ENCODE measurements at regions not wholly inside any gene's neighbourhood (a gene's known extent, or its start where the extent isn't known, plus 50 kb on each side); places are given as distances from the start of the nearest gene placed in this dataset.

DNA sequence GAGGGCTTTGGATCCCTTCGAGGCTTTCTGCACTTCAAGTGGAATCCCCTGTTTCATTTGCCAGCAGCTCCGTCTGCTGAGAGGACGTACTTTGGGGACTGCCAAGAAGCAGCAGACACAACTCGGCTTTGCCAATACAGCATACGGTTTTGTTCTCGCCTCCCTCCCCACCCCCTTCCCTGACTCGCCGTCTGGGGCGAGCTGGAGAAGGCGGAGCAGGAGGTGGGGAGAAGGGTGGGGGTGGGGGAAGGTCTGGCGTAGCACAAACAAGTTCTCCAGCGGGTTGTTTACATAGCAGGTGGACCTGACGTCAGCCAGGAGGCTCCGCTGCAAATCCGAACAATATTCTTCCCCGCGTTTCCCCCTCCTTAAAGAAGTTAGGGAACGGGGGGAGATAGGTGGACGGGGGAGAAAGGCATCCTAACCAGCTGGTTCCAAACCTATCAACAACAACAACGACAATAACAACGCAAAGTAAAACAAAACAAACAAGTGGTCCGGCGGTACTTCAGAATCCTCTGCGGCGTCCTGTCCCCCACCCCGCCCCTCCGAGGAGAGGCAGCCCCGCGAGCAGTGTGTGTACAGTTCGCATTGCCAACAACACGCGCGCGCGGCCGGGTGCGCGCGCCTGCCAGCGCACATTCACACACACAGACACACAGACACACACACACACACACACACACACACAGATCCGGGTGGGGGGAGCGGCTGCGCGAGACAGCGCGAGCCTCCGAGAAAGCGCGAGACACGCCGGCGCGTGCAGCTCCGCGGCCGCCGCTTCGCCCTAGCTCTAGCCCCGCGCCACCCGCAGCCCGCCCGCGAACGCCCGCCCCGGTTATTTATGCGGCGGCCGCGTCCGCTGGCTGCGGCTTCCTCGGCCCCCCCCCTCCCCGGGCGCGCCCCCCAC, 167.0 kb upstream of the PPP1R3A start:
- peaks cover 6% of the 10 kb centered on the region for H3K4me1 Mint-ChIP-seq (ENCODE audit: low read depth, unreplicated experiment)

GRCh38 chr7:114085313-114085591, 166.4 kb upstream of the PPP1R3A start:
- peaks cover 13% of the 10 kb centered on the region for H3K27me3 ChIP-seq (replicated peaks; ENCODE audit: control insufficient read depth, insufficient read depth, low read length)
- no TSS peak for BruUV-seq (replicated peaks)

More for the DNA sequence above, 167.0 kb upstream of the PPP1R3A start:
- no peak overlapping the region for H3K27ac Mint-ChIP-seq (ENCODE audit: unreplicated experiment)
- no peaks in the 10 kb centered on the region for H3K36me3 Mint-ChIP-seq (ENCODE audit: insufficient read depth, unreplicated experiment)
- ChIA-PET CTCF (no interaction called here), POLR2A (no interaction called here)
- Histone ChIP-seq H3K36me3 (ENCODE audit: control insufficient read depth, insufficient read depth, low read length) (no peaks in the 10 kb centered on the region), H3K27me3 (replicated peaks; ENCODE audit: control insufficient read depth, insufficient read depth, low read length) (peaks cover 13% of the 10 kb centered on the region), H3K9me3 (no peaks in the 10 kb centered on the region), H3K4me1 (peaks cover 5% of the 10 kb centered on the region; the same call in 1 of the 2 replicates), H3K4me3 (ENCODE audit: low read depth, low read length) (peak overlapping the region; percentile 35)
- DNase-seq: peak in 1 of 2 experiments; percentile 26
- no peaks in the 10 kb centered on the region for H3K9me3 Mint-ChIP-seq (ENCODE audit: unreplicated experiment)
- H3K27me3 Mint-ChIP-seq (ENCODE audit: insufficient read depth, unreplicated experiment): peaks cover 31% of the 10 kb centered on the region
- peak overlapping the region; percentile 78 for H3K4me3 Mint-ChIP-seq (ENCODE audit: unreplicated experiment)
- BruUV-seq (replicated peaks): no TSS peak
- intact Hi-C loops (cut with micrococcal nuclease; ENCODE audit: unreplicated experiment): loop anchor here (1.0 to 10.0 kb wide), 2 partner anchors 131 to 1769 kb away; no protein-coding TSS in a partner anchor
- TF ChIP-seq, protein P1, sequence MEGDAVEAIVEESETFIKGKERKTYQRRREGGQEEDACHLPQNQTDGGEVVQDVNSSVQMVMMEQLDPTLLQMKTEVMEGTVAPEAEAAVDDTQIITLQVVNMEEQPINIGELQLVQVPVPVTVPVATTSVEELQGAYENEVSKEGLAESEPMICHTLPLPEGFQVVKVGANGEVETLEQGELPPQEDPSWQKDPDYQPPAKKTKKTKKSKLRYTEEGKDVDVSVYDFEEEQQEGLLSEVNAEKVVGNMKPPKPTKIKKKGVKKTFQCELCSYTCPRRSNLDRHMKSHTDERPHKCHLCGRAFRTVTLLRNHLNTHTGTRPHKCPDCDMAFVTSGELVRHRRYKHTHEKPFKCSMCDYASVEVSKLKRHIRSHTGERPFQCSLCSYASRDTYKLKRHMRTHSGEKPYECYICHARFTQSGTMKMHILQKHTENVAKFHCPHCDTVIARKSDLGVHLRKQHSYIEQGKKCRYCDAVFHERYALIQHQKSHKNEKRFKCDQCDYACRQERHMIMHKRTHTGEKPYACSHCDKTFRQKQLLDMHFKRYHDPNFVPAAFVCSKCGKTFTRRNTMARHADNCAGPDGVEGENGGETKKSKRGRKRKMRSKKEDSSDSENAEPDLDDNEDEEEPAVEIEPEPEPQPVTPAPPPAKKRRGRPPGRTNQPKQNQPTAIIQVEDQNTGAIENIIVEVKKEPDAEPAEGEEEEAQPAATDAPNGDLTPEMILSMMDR (IDR thresholded peaks at IDR 0.05; ENCODE audit: insufficient read depth in 1 of 2, low read depth in 1 of 2, low read length in 1 of 2, severe bottlenecking in 1 of 2, unreplicated experiment in 1 of 2): no peak

More at GRCh38 chr7:114085313-114085591, 166.4 kb upstream of the PPP1R3A start:
- H3K4me3 Mint-ChIP-seq (ENCODE audit: unreplicated experiment): peak overlapping the region; percentile 78
- H3K27ac Mint-ChIP-seq (ENCODE audit: unreplicated experiment): no peak overlapping the region
- Histone ChIP-seq H3K9me3 (no peaks in the 10 kb centered on the region), H3K36me3 (ENCODE audit: control insufficient read depth, insufficient read depth, low read length) (no peaks in the 10 kb centered on the region), H3K4me3 (ENCODE audit: low read depth, low read length) (peak overlapping the region; percentile 35; the same call in 1 of the 2 replicates), H3K4me1 (peaks cover 5% of the 10 kb centered on the region; the same call in 1 of the 2 replicates)
- H3K4me1 Mint-ChIP-seq (ENCODE audit: low read depth, unreplicated experiment): peaks cover 6% of the 10 kb centered on the region
- TF ChIP-seq, protein P1 (IDR thresholded peaks at IDR 0.05; ENCODE audit: insufficient read depth in 1 of 2, low read depth in 1 of 2, low read length in 1 of 2, severe bottlenecking in 1 of 2, unreplicated experiment in 1 of 2): no peak
- peaks cover 33% of the 10 kb centered on the region for H3K27me3 Mint-ChIP-seq (ENCODE audit: insufficient read depth, unreplicated experiment)
- ChIA-PET CTCF (no interaction called here), POLR2A (no interaction called here)
- H3K9me3 Mint-ChIP-seq (ENCODE audit: unreplicated experiment): no peaks in the 10 kb centered on the region
- no peaks in the 10 kb centered on the region for H3K36me3 Mint-ChIP-seq (ENCODE audit: insufficient read depth, unreplicated experiment)
- peak in 1 of 2 experiments; percentile 9 for DNase-seq
- intact Hi-C loops (cut with micrococcal nuclease; ENCODE audit: unreplicated experiment): loop anchor here (10.0 kb wide), 1 partner anchor 1770 kb away; no protein-coding TSS in a partner anchor

Data from Caco-2 (cell line).